Endothelial cell of umbilical vein (primary cell): ENCODE measurements at regions not wholly inside any gene's neighbourhood (a gene's known extent, or its start where the extent isn't known, plus 50 kb on each side); places are given as distances from the start of the nearest gene placed in this dataset.

Experiments used
- BruUV-seq: library from RNA; stranded (reverse); fragments of 400-500 nt; replicated peaks from 2 replicates; lab custom pipeline; 2021; lab: Mats Ljungman, UMichigan
- CTCF ChIA-PET: fragments of 300-600, 350-600 bp; sonication (Branson Sonifier 250); formaldehyde crosslinking; loops from one replicate; lab custom pipeline; 2021; ENCODE audit warnings: antibody characterized with exemption, inconsistent platforms; lab: Charles Lee
- POLR2A ChIA-PET: fragments of 300-600, 350-600 bp; sonication (Branson Sonifier 250); formaldehyde crosslinking; loops from one replicate; lab custom pipeline; 2021; ENCODE audit warnings: antibody characterized with exemption, inconsistent platforms; lab: Charles Lee
- DNase-seq: peaks from one replicate; pipeline ENCODE4 v3.0.0-alpha.2; 2011; ENCODE audit warnings: low read depth, low spot score
- FAIRE-seq: peaks from 2 replicates; lab custom pipeline; 2011; peaks lifted over from hg19 to GRCh38; lab: Jason Lieb, UNC
- H2AFZ ChIP-seq: 2 replicates; pipeline ENCODE4 v1.6.0; 2012; ENCODE audit warnings: low read depth, low read length, control low read depth, inconsistent platforms
- H3K27ac ChIP-seq: 2 replicates; pipeline ENCODE4 v1.5.1; 2011; ENCODE audit warnings: low read depth, mild to moderate bottlenecking, control low read depth, low read length, moderate library complexity; ENCODE audit not compliant: insufficient read depth
- H3K27me3 ChIP-seq, 2 experiments: 2 replicates each; pipeline versions ENCODE4 v1.6.0 to v1.6.1; 2011; ENCODE audit warnings: low read length in 2 of 2, mixed read lengths in 1 of 2; ENCODE audit not compliant: control insufficient read depth in 2 of 2, insufficient read depth in 2 of 2
- H3K36me3 ChIP-seq, 2 experiments: 2 replicates in 1 of 2; 3 replicates in 1 of 2; pipeline ENCODE4 v1.5.1; 2011; ENCODE audit warnings: low read length in 2 of 2, mild to moderate bottlenecking in 1 of 2, moderate library complexity in 1 of 2; ENCODE audit not compliant: control insufficient read depth in 2 of 2, insufficient read depth in 2 of 2; ENCODE audit errors: extremely low read depth in 1 of 2
- H3K4me1 ChIP-seq: 3 replicates; pipeline ENCODE4 v1.5.1; 2011; ENCODE audit warnings: mild to moderate bottlenecking, low read length; ENCODE audit not compliant: control insufficient read depth, insufficient read depth; ENCODE audit errors: extremely low read depth
- H3K4me2 ChIP-seq: 2 replicates; pipeline ENCODE4 v1.6.1; 2011; ENCODE audit warnings: low read length, control low read depth, mixed read lengths; ENCODE audit not compliant: insufficient read depth
- H3K4me3 ChIP-seq, 3 experiments: fragments of 200-600 bp in 1 of 3; sonication (generic), shearing (Covaris generic) in 1 of 3; replicated peaks in 1 of 3; 2 replicates each; pipeline ENCODE4 v1.5.1; 2011 to 2016; ENCODE audit warnings: control low read depth in 3 of 3, low read length in 3 of 3, mild to moderate bottlenecking in 2 of 3, inconsistent platforms in 1 of 3, low read depth in 1 of 3, moderate library complexity in 1 of 3; ENCODE audit not compliant: insufficient read depth in 1 of 3
- H3K79me2 ChIP-seq: 2 replicates; pipeline ENCODE4 v1.6.0; 2012; ENCODE audit warnings: low read length, inconsistent platforms; ENCODE audit not compliant: control insufficient read depth, insufficient read depth
- H3K9ac ChIP-seq: replicated peaks from 2 replicates; pipeline ENCODE3; 2011; ENCODE audit warnings: low read length, control low read depth; ENCODE audit not compliant: insufficient read depth; ENCODE audit errors: extremely low read depth
- H3K9me1 ChIP-seq: replicated peaks from 3 replicates; pipeline ENCODE4 v1.6.0; 2011; ENCODE audit warnings: mild to moderate bottlenecking, low read length; ENCODE audit not compliant: control insufficient read depth, insufficient read depth; ENCODE audit errors: extremely low read depth
- H3K9me3 ChIP-seq: replicated peaks from 2 replicates; pipeline ENCODE4 v1.5.1; 2012; ENCODE audit warnings: low read length, inconsistent platforms; ENCODE audit not compliant: control insufficient read depth, insufficient read depth
- H4K20me1 ChIP-seq: replicated peaks from 2 replicates; pipeline ENCODE3; 2011; ENCODE audit warnings: mild to moderate bottlenecking, low read length; ENCODE audit not compliant: control insufficient read depth, insufficient read depth; ENCODE audit errors: extremely low read depth
- CTCF ChIP-seq, 2 donors: IDR thresholded peaks; 1 replicate in 1 of 2; 2 replicates in 1 of 2; pipeline ENCODE4 v1.5.1; 2011; ENCODE audit warnings: low read length in 2 of 2, mild to moderate bottlenecking in 2 of 2, moderate library complexity in 2 of 2, control low read depth in 1 of 2, inconsistent platforms in 1 of 2, low read depth in 1 of 2; ENCODE audit not compliant: insufficient read depth in 1 of 2; ENCODE audit errors: extremely low read depth in 1 of 2
- EZH2 ChIP-seq: IDR thresholded peaks from 2 replicates; pipeline ENCODE4 v1.6.1; 2012; ENCODE audit warnings: borderline replicate concordance, low read depth, mild to moderate bottlenecking, moderate library complexity, low read length, inconsistent platforms; ENCODE audit not compliant: severe bottlenecking
- FOS ChIP-seq: IDR thresholded peaks from 2 replicates; pipeline ENCODE4 v1.6.1; 2011; ENCODE audit warnings: mild to moderate bottlenecking, low read length, moderate library complexity, borderline replicate concordance; ENCODE audit not compliant: insufficient read depth
- GATA2 ChIP-seq: IDR thresholded peaks from 2 replicates; pipeline ENCODE4 v1.7.0; 2011; ENCODE audit warnings: low read depth, mild to moderate bottlenecking, moderate library complexity, mixed read lengths, low read length; ENCODE audit not compliant: insufficient read length, insufficient read depth
- JUN ChIP-seq: IDR thresholded peaks from 2 replicates; pipeline ENCODE4 v1.6.1; 2011; ENCODE audit warnings: borderline replicate concordance, low read depth; ENCODE audit not compliant: insufficient read length, insufficient read depth
- MAX ChIP-seq: IDR thresholded peaks from 2 replicates; pipeline ENCODE4 v1.6.1; 2011; ENCODE audit not compliant: insufficient read depth, insufficient read length
- MYC ChIP-seq: IDR thresholded peaks from one replicate; pipeline ENCODE4 v1.6.1; 2011; ENCODE audit warnings: mild to moderate bottlenecking, low read depth, low read length
- POLR2A ChIP-seq: IDR thresholded peaks from 2 replicates; pipeline ENCODE4 v1.6.1; 2012; ENCODE audit warnings: low read depth, mild to moderate bottlenecking, control low read depth, low read length
- POLR2AphosphoS5 ChIP-seq: IDR thresholded peaks from 2 replicates; pipeline ENCODE4 v1.6.1; 2012; ENCODE audit warnings: low read depth, mild to moderate bottlenecking, control low read depth, low read length, moderate library complexity; ENCODE audit not compliant: insufficient read depth
- dilution Hi-C: fragments of 300-500 bp; cut with MboI; formaldehyde crosslinking; loops from one replicate; pipeline ENCODE4 v1.15.0; 2019; ENCODE audit warnings: low sequenced_read_pairs; ENCODE audit not compliant: extremely low pct_ligation_motif_present
- intact Hi-C: fragments of 100-400 bp; cut with micrococcal nuclease; formaldehyde crosslinking; loops from one replicate; pipeline ENCODE4 v1.10.0; 2022

DNA sequence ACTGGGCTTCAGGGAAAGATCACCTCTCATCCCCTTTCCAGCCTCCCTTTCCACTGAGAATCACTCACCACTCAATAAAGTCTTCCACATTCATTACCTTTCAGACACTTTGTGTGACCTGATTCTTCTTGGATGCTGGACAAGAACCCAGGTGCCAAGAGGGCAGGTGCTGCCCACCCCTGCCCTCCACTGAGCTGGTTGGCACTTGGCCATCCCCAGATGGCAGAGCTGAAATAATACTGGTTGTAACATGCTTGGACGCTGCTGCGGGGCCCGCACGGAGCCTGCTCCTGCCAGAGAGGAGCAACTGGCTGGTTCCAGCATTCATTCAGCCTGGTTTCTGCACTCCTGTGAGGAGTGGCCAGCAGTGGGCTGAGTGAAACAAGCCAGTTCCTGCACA, 386.7 kb upstream of the CCDC196 start:
- ChIA-PET CTCF (no interaction called here), POLR2A (no interaction called here)
- H3K4me3 ChIP-seq = no peak overlapping the region
- no peak for DNase-seq
- BruUV-seq = no TSS peak
- no peaks in the 10 kb centered on the region for H3K36me3 ChIP-seq
- no peak overlapping the region for H3K9ac ChIP-seq
- no peak for TF ChIP-seq POLR2A
- no peak for TF ChIP-seq CTCF (IDR thresholded peaks at IDR 0.05; ENCODE audit: extremely low read depth in 1 of 2, insufficient read depth in 1 of 2, low read depth in 1 of 2, low read length in 2 of 2)
- no peak for TF ChIP-seq MAX
- no peak for TF ChIP-seq POLR2AphosphoS5
- TF ChIP-seq FOS = no peak
- no peak for TF ChIP-seq MYC
- TF ChIP-seq GATA2 = no peak
- TF ChIP-seq EZH2 = no peak
- TF ChIP-seq JUN = no peak
- H3K27me3 ChIP-seq = peaks cover 0 to 3% of the 10 kb centered on the region in 2 experiments
- H3K4me1 ChIP-seq = no peaks in the 10 kb centered on the region
- no peak for FAIRE-seq
- no peak overlapping the region for H2AFZ ChIP-seq
- H4K20me1 ChIP-seq = no peaks in the 10 kb centered on the region
- no peaks in the 10 kb centered on the region for H3K79me2 ChIP-seq
- no peaks in the 10 kb centered on the region for H3K9me1 ChIP-seq
- intact Hi-C loops (no loop called here), dilution Hi-C loops (no loop called here)
- no peak overlapping the region for H3K27ac ChIP-seq
- no peak overlapping the region for H3K4me2 ChIP-seq
- H3K9me3 ChIP-seq = no peaks in the 10 kb centered on the region
